Parathyroid adenoma (tissue), 2 donors: ENCODE measurements at regions not wholly inside any gene's neighbourhood (a gene's known extent, or its start where the extent isn't known, plus 50 kb on each side); places are given as distances from the start of the nearest gene placed in this dataset.

ENCODE experiments used
- H2AFZ ChIP-seq: fragments of 300-600 bp; sonication (generic); one replicate; pipeline ENCODE4 v1.7.0; 2017; ENCODE audit warnings: antibody characterized with exemption, mild to moderate bottlenecking
- H3K27ac ChIP-seq: fragments of 300-600 bp; sonication (generic); one replicate; pipeline ENCODE4 v1.7.0; 2017
- H3K27me3 ChIP-seq: fragments of 300-600 bp; sonication (generic); one replicate; pipeline ENCODE4 v1.7.0; 2017; ENCODE audit warnings: low read length; ENCODE audit not compliant: control insufficient read depth, insufficient read depth
- H3K36me3 ChIP-seq: fragments of 300-600 bp; sonication (generic); one replicate; pipeline ENCODE4 v1.7.0; 2017; ENCODE audit warnings: low read length; ENCODE audit not compliant: control insufficient read depth, insufficient read depth
- H3K4me1 ChIP-seq: fragments of 300-600 bp; sonication (generic); one replicate; pipeline ENCODE4 v1.7.0; 2017; ENCODE audit warnings: control low read depth
- H3K4me2 ChIP-seq: fragments of 300-600 bp; sonication (generic); one replicate; pipeline ENCODE4 v1.7.0; 2017; ENCODE audit warnings: low read length
- H3K4me3 ChIP-seq: fragments of 300-600 bp; sonication (generic); one replicate; pipeline ENCODE4 v1.7.0; 2017; ENCODE audit warnings: low read depth, low read length
- H3K79me2 ChIP-seq: fragments of 300-600 bp; sonication (generic); one replicate; pipeline ENCODE4 v1.7.0; 2017; ENCODE audit warnings: control low read depth
- H3K9ac ChIP-seq: fragments of 300-600 bp; sonication (generic); one replicate; pipeline ENCODE4 v1.7.0; 2017; ENCODE audit warnings: mild to moderate bottlenecking
- H3K9me3 ChIP-seq: fragments of 300-600 bp; sonication (generic); one replicate; pipeline ENCODE4 v1.7.0; 2017; ENCODE audit warnings: low read length; ENCODE audit not compliant: control insufficient read depth
- CTCF ChIP-seq: fragments of 300-600 bp; sonication (generic); IDR thresholded peaks from one replicate; pipeline ENCODE4 v1.7.0; 2017; ENCODE audit warnings: antibody characterized with exemption, mild to moderate bottlenecking
- donor health status: primary hyperparathyroidism.

- no peak overlapping the region for H3K27ac ChIP-seq
- H3K79me2 ChIP-seq = no peaks in the 10 kb centered on the region
- TF ChIP-seq CTCF = no peak
- H3K9ac ChIP-seq = no peak overlapping the region
- H3K27me3 ChIP-seq = peaks cover 2% of the 10 kb centered on the region
- H2AFZ ChIP-seq = no peak overlapping the region
- no peak overlapping the region for H3K4me2 ChIP-seq
- no peaks in the 10 kb centered on the region for H3K4me1 ChIP-seq
- no peaks in the 10 kb centered on the region for H3K36me3 ChIP-seq
- H3K4me3 ChIP-seq = no peak overlapping the region
- no peaks in the 10 kb centered on the region for H3K9me3 ChIP-seq
Measured at GRCh38 chr20:61049684-61050083, 202.4 kb upstream of the CDH4 start.

- no peak overlapping the region for H3K4me3 ChIP-seq
- H3K79me2 ChIP-seq = no peaks in the 10 kb centered on the region
- no peak overlapping the region for H3K4me2 ChIP-seq
- no peaks in the 10 kb centered on the region for H3K36me3 ChIP-seq
- no peak overlapping the region for H3K9ac ChIP-seq
- H2AFZ ChIP-seq = no peak overlapping the region
- no peaks in the 10 kb centered on the region for H3K4me1 ChIP-seq
- no peak for TF ChIP-seq CTCF
- H3K9me3 ChIP-seq = no peaks in the 10 kb centered on the region
- H3K27ac ChIP-seq = no peak overlapping the region
- peaks cover 2% of the 10 kb centered on the region for H3K27me3 ChIP-seq
Measured at GRCh38 chr20:61050336-61050890, 201.6 kb upstream of the CDH4 start.

DNA sequence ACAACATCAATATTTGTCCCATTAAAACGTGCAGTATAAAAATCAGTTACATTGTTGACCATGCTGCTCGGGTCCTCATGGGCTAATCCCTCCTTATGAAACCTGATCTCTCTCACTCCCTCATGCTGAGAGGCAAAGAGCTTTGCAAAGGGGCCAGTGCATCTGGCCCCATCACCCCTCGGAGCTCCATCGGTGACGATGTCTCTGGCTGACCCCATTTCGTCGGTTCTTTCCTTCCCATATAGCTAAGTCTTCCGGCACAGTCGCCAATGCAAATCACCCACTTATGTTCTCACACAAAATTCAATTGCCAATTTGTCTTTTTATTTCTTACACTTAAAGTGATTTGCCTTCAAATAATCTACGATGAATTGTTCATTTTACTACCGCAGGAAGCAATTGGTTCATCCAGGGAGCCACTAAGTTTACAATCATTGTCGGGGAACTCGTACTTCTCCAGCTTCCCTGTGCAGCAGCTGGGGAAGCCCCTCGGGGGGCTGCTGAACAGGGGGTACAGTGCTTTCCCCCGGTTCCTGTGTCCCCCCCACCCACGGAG lies 199.8 kb upstream of the CDH4 start:
- TF ChIP-seq CTCF = no peak
- no peak overlapping the region for H3K9ac ChIP-seq
- H3K4me2 ChIP-seq = no peak overlapping the region
- no peak overlapping the region for H3K27ac ChIP-seq
- H3K27me3 ChIP-seq = peaks cover 2% of the 10 kb centered on the region
- H3K36me3 ChIP-seq = no peaks in the 10 kb centered on the region
- no peak overlapping the region for H2AFZ ChIP-seq
- no peaks in the 10 kb centered on the region for H3K9me3 ChIP-seq
- no peaks in the 10 kb centered on the region for H3K79me2 ChIP-seq
- H3K4me1 ChIP-seq = no peaks in the 10 kb centered on the region
- H3K4me3 ChIP-seq = no peak overlapping the region

- Histone ChIP-seq H2AFZ (no peak overlapping the region), H3K79me2 (no peaks in the 10 kb centered on the region), H3K36me3 (no peaks in the 10 kb centered on the region), H3K27me3 (peaks cover 2% of the 10 kb centered on the region), H3K9me3 (no peaks in the 10 kb centered on the region), H3K4me1 (no peaks in the 10 kb centered on the region), H3K9ac (no peak overlapping the region), H3K4me2 (no peak overlapping the region), H3K4me3 (no peak overlapping the region), H3K27ac (no peak overlapping the region)
- TF ChIP-seq CTCF = no peak
Measured at GRCh38 chr20:61052776-61053442, 199.2 kb upstream of the CDH4 start.

DNA sequence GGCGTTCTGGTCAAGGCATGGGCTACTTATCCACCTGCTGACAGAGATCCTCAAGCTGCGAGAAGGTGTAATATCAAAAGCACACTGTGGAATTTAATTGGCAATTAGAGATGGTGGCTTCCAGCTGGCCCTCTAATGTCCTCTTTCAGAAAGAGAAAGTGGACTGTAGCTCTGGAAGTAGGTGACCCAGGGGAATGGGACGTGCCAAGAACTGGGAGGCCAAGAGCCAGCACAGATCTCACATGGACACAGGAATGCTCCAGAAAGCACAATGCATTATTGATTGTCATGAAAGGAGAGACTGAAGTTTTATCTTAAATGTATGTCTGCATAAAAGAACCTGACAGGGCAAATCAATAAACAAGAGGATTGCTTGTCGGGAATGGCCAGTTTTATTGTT lies 198.6 kb upstream of the CDH4 start:
- no peak overlapping the region for H3K4me3 ChIP-seq
- peaks cover 2% of the 10 kb centered on the region for H3K27me3 ChIP-seq
- H3K4me1 ChIP-seq = no peaks in the 10 kb centered on the region
- no peak overlapping the region for H3K9ac ChIP-seq
- no peak for TF ChIP-seq CTCF
- H3K27ac ChIP-seq = no peak overlapping the region
- H3K9me3 ChIP-seq = no peaks in the 10 kb centered on the region
- H2AFZ ChIP-seq = no peak overlapping the region
- H3K36me3 ChIP-seq = no peaks in the 10 kb centered on the region
- no peak overlapping the region for H3K4me2 ChIP-seq
- H3K79me2 ChIP-seq = no peaks in the 10 kb centered on the region
